H9 (cell line): ENCODE measurements at regions not wholly inside any gene's neighbourhood (a gene's known extent, or its start where the extent isn't known, plus 50 kb on each side); places are given as distances from the start of the nearest gene placed in this dataset.

Experiments used
- DNase-seq: peaks from one replicate; pipeline ENCODE4 v3.0.0-alpha.2; 2017
- H2AFZ ChIP-seq: one replicate; pipeline ENCODE4 v1.6.1; 2013; ENCODE audit warnings: mild to moderate bottlenecking, low read length, control low read depth, moderate library complexity
- H2AK5ac ChIP-seq: 2 replicates; pipeline ENCODE4 v1.6.1; 2013; ENCODE audit warnings: low read length, control low read depth, mixed read lengths; ENCODE audit not compliant: insufficient read length
- H2BK120ac ChIP-seq: one replicate; pipeline ENCODE4 v1.6.1; 2013; ENCODE audit warnings: low read depth, mild to moderate bottlenecking, low read length, control low read depth, inconsistent platforms; ENCODE audit not compliant: poor library complexity, severe bottlenecking
- H2BK12ac ChIP-seq: 2 replicates; pipeline ENCODE4 v1.6.1; 2013; ENCODE audit warnings: low read length, control low read depth, mixed read lengths, low read depth; ENCODE audit not compliant: insufficient read length
- H2BK15ac ChIP-seq: 2 replicates; pipeline ENCODE4 v1.6.1; 2013; ENCODE audit warnings: low read depth, low read length, control low read depth
- H2BK20ac ChIP-seq: one replicate; pipeline ENCODE4 v1.6.1; 2013; ENCODE audit warnings: low read depth, mild to moderate bottlenecking, low read length, control low read depth, inconsistent platforms; ENCODE audit not compliant: poor library complexity, severe bottlenecking
- H2BK5ac ChIP-seq: 2 replicates; pipeline ENCODE4 v1.6.1; 2013; ENCODE audit warnings: low read length, control low read depth, mixed read lengths; ENCODE audit not compliant: insufficient read length
- H3K14ac ChIP-seq: 2 replicates; pipeline ENCODE4 v1.6.1; 2013; ENCODE audit warnings: low read length, control low read depth; ENCODE audit not compliant: insufficient read depth
- H3K18ac ChIP-seq: 2 replicates; pipeline ENCODE4 v1.6.1; 2013; ENCODE audit warnings: low read depth, mild to moderate bottlenecking, mixed read lengths, low read length, control low read depth; ENCODE audit not compliant: insufficient read length
- H3K23ac ChIP-seq: 2 replicates; pipeline ENCODE4 v1.6.1; 2013; ENCODE audit warnings: low read length, control low read depth, mixed read lengths, low read depth; ENCODE audit not compliant: insufficient read length
- H3K23me2 ChIP-seq: 2 replicates; pipeline ENCODE4 v1.6.1; 2013; ENCODE audit warnings: low read depth, mild to moderate bottlenecking, mixed read lengths, low read length, control low read depth; ENCODE audit not compliant: insufficient read length, poor library complexity, severe bottlenecking
- H3K27ac ChIP-seq: 2 replicates; pipeline ENCODE4 v1.5.1; 2013; ENCODE audit warnings: low read length, control low read depth, mixed read lengths, low read depth; ENCODE audit not compliant: insufficient read length
- H3K27me3 ChIP-seq: 2 replicates; pipeline ENCODE4 v1.6.1; 2013; ENCODE audit warnings: low read length, control low read depth, inconsistent platforms; ENCODE audit not compliant: insufficient read depth
- H3K4ac ChIP-seq: 2 replicates; pipeline ENCODE4 v1.6.1; 2013; ENCODE audit warnings: low read depth, mild to moderate bottlenecking, control low read depth, inconsistent platforms, low read length, moderate library complexity
- H3K4me1 ChIP-seq: 2 replicates; pipeline ENCODE4 v1.6.1; 2013; ENCODE audit warnings: low read length, control low read depth, inconsistent platforms; ENCODE audit not compliant: insufficient read depth
- H3K4me2 ChIP-seq: 2 replicates; pipeline ENCODE4 v1.6.1; 2013; ENCODE audit warnings: low read length, control low read depth, mixed read lengths; ENCODE audit not compliant: insufficient read length, insufficient read depth
- H3K56ac ChIP-seq: 2 replicates; pipeline ENCODE4 v1.6.1; 2013; ENCODE audit warnings: low read depth, mild to moderate bottlenecking, mixed read lengths, low read length, control low read depth; ENCODE audit not compliant: insufficient read length
- H3K79me1 ChIP-seq: 2 replicates; pipeline ENCODE4 v1.6.1; 2013; ENCODE audit warnings: low read depth, mild to moderate bottlenecking, moderate library complexity, low read length, control low read depth, inconsistent platforms; ENCODE audit not compliant: insufficient read depth, poor library complexity, severe bottlenecking
- H3K79me2 ChIP-seq: 2 replicates; pipeline ENCODE4 v1.6.1; 2013; ENCODE audit warnings: low read length, control low read depth, inconsistent platforms; ENCODE audit not compliant: insufficient read depth
- H3K9ac ChIP-seq: 2 replicates; pipeline ENCODE4 v1.6.1; 2013; ENCODE audit warnings: low read length, control low read depth, mixed read lengths; ENCODE audit not compliant: insufficient read length; ENCODE audit errors: extremely low read depth
- H3K9me3 ChIP-seq: one replicate; pipeline ENCODE4 v1.6.1; 2013; ENCODE audit warnings: low read depth, low read length, inconsistent platforms; ENCODE audit not compliant: control insufficient read depth
- H3T11ph ChIP-seq: one replicate; pipeline ENCODE4 v1.6.1; 2013; ENCODE audit warnings: mild to moderate bottlenecking, low read length, control low read depth, inconsistent platforms
- H4K20me1 ChIP-seq: one replicate; pipeline ENCODE4 v1.6.1; 2013; ENCODE audit not compliant: control insufficient read depth, insufficient read length, insufficient read depth
- H4K5ac ChIP-seq: 2 replicates; pipeline ENCODE4 v1.6.1; 2013; ENCODE audit warnings: low read depth, mild to moderate bottlenecking, mixed read lengths, low read length, control low read depth; ENCODE audit not compliant: insufficient read length
- H4K8ac ChIP-seq: replicated peaks from 2 replicates; pipeline ENCODE4 v1.6.1; 2013; ENCODE audit warnings: low read length, control low read depth, mixed read lengths, low read depth; ENCODE audit not compliant: insufficient read length
- H4K91ac ChIP-seq: 2 replicates; pipeline ENCODE4 v1.6.1; 2013; ENCODE audit warnings: low read depth, mild to moderate bottlenecking, moderate library complexity, mixed read lengths, low read length, control low read depth; ENCODE audit not compliant: insufficient read length
- H3K27ac Mint-ChIP-seq, 3 experiments: 2 replicates in 2 of 3; 3 replicates in 1 of 3; pipeline ENCODE4 v1.8.0; 2020 to 2021; ENCODE audit warnings: mixed read lengths in 3 of 3, mild to moderate bottlenecking in 1 of 3, moderate library complexity in 1 of 3
- H3K27me3 Mint-ChIP-seq: 2 replicates; pipeline ENCODE4 v1.8.0; 2021; ENCODE audit warnings: low read depth, mild to moderate bottlenecking, moderate library complexity, mixed read lengths
- H3K36me3 Mint-ChIP-seq, 3 experiments: 2 replicates in 2 of 3; 3 replicates in 1 of 3; pipeline ENCODE4 v1.8.0; 2020 to 2021; ENCODE audit warnings: low read depth in 3 of 3, mixed read lengths in 3 of 3; ENCODE audit not compliant: insufficient read depth in 1 of 3
- H3K4me1 Mint-ChIP-seq, 2 experiments: 2 replicates each; pipeline ENCODE4 v1.8.0; 2020; ENCODE audit warnings: mixed read lengths in 2 of 2
- H3K4me3 Mint-ChIP-seq, 2 experiments: 2 replicates in 1 of 2; 3 replicates in 1 of 2; pipeline ENCODE4 v1.8.0; 2020 to 2021; ENCODE audit warnings: mild to moderate bottlenecking in 2 of 2, mixed read lengths in 2 of 2, moderate library complexity in 1 of 2
- H3K9me3 Mint-ChIP-seq, 2 experiments: 2 replicates in 1 of 2; 3 replicates in 1 of 2; pipeline ENCODE4 v1.8.0; 2020; ENCODE audit warnings: mild to moderate bottlenecking in 2 of 2, mixed read lengths in 2 of 2, moderate library complexity in 1 of 2
- WGBS: extraction: QIAGEN DNeasy Blood & Tissue Kit; methylation state at CpG from one replicate; pipeline ENCODE4 v1.1.7; 2013; ENCODE audit warnings: missing lambda C conversion rate, low lambda C conversion rate, mixed read lengths; ENCODE audit not compliant: insufficient read length; ENCODE audit errors: extremely low coverage; 5-methylcytosine and 5-hydroxymethylcytosine counted together
- TF ChIP-seq, protein P1 (sequence below): fragments of 200-600 bp; sonication (generic); conservative IDR thresholded peaks from 3 replicates; pipeline ENCODE4 v1.8.0; 2021; ENCODE audit warnings: antibody characterized with exemption, mild to moderate bottlenecking

DNA sequence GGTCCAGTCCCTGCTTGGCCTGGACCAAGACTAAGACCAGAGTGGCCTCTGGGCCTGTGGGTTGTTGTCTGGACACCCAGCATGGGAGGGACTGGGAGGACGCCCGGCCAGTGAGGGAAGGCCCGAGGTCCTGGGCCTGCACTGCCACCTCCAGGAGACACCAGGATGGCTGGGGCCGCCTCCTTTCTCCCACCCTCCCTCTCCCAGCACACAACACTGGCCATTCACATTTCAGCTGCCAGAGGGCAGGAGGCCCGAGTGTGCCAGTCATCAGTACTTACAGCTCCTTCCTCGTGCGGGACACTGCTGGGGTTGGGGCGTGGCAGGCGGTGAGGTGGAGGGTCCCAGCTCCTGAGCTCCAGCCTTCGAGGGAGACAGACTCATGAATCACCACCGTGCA lies 133.5 kb downstream of the ASB1 start:
- H3K36me3 Mint-ChIP-seq: no peaks in the 10 kb centered on the region
- Histone ChIP-seq H3K79me2 (no peaks in the 10 kb centered on the region), H3T11ph (no peak overlapping the region), H2AK5ac (no peak overlapping the region), H2BK15ac (no peak overlapping the region), H3K4ac (no peak overlapping the region), H2AFZ (no peak overlapping the region), H3K4me2 (no peak overlapping the region), H4K20me1 (no peaks in the 10 kb centered on the region), H3K4me1 (no peaks in the 10 kb centered on the region), H3K14ac (no peak overlapping the region), H3K9ac (no peak overlapping the region), H3K18ac (no peak overlapping the region), H3K27ac (no peak overlapping the region), H3K79me1 (no peaks in the 10 kb centered on the region), H2BK5ac (no peak overlapping the region), H4K5ac (no peak overlapping the region), H3K56ac (no peak overlapping the region), H2BK120ac (no peak overlapping the region), H3K23ac (no peak overlapping the region), H2BK20ac (no peak overlapping the region), H3K27me3 (no peaks in the 10 kb centered on the region), H4K91ac (no peak overlapping the region), H2BK12ac (no peak overlapping the region), H3K23me2 (no peaks in the 10 kb centered on the region), H3K9me3 (no peaks in the 10 kb centered on the region), H4K8ac (no peak overlapping the region)
- DNase-seq: peak; percentile 83
- H3K4me3 Mint-ChIP-seq: no peak overlapping the region
- TF ChIP-seq, protein P1, sequence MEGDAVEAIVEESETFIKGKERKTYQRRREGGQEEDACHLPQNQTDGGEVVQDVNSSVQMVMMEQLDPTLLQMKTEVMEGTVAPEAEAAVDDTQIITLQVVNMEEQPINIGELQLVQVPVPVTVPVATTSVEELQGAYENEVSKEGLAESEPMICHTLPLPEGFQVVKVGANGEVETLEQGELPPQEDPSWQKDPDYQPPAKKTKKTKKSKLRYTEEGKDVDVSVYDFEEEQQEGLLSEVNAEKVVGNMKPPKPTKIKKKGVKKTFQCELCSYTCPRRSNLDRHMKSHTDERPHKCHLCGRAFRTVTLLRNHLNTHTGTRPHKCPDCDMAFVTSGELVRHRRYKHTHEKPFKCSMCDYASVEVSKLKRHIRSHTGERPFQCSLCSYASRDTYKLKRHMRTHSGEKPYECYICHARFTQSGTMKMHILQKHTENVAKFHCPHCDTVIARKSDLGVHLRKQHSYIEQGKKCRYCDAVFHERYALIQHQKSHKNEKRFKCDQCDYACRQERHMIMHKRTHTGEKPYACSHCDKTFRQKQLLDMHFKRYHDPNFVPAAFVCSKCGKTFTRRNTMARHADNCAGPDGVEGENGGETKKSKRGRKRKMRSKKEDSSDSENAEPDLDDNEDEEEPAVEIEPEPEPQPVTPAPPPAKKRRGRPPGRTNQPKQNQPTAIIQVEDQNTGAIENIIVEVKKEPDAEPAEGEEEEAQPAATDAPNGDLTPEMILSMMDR: peak; percentile 46
- H3K27ac Mint-ChIP-seq: 0 out of 7 replicates have a peak overlapping the region, but pooled peaks of 1 of the 3 experiments have one; percentile 44
- no peaks in the 10 kb centered on the region; a peak in 1 of 5 replicates for H3K9me3 Mint-ChIP-seq
- H3K4me1 Mint-ChIP-seq: peaks cover 3 to 4% of the 10 kb centered on the region in 2 experiments; a peak in 2 of 4 replicates
- peaks cover 5% of the 10 kb centered on the region for H3K27me3 Mint-ChIP-seq
- WGBS: no CpG with 5 or more reads among the region's 11 CpGs
